H1 (cell line): ENCODE measurements at regions not wholly inside any gene's neighbourhood (a gene's known extent, or its start where the extent isn't known, plus 50 kb on each side); places are given as distances from the start of the nearest gene placed in this dataset.

Source experiments
- CTCF ChIA-PET: fragments of 300-600 bp; sonication (Branson Sonifier 250); formaldehyde crosslinking; loops from one replicate; lab custom pipeline; 2021; ENCODE audit not compliant: partially characterized antibody; lab: Charles Lee
- POLR2A ChIA-PET: fragments of 300-600 bp; sonication (Branson Sonifier 250); formaldehyde crosslinking; loops from one replicate; lab custom pipeline; 2021; ENCODE audit warnings: inconsistent platforms; ENCODE audit not compliant: partially characterized antibody; lab: Charles Lee
- DNase-seq, 2 experiments: peaks; one replicate each; pipeline versions ENCODE4 v3.0.0 to v3.0.0-alpha.2; 2010 to 2022; ENCODE audit warnings: low spot score in 2 of 2, low read depth in 1 of 2, mixed read lengths in 1 of 2
- FAIRE-seq: peaks from 2 replicates; lab custom pipeline; 2011; peaks lifted over from hg19 to GRCh38; lab: Jason Lieb, UNC
- H2AFZ ChIP-seq: 2 replicates; pipeline ENCODE4 v1.8.1; 2012; ENCODE audit warnings: low read length, inconsistent platforms
- H2AK5ac ChIP-seq: 2 replicates; pipeline ENCODE4 v1.6.1; 2013; ENCODE audit warnings: low read depth, low read length
- H2BK120ac ChIP-seq: replicated peaks from 2 replicates; pipeline ENCODE3; 2013; ENCODE audit warnings: low read depth, low read length, inconsistent platforms
- H2BK12ac ChIP-seq: 2 replicates; pipeline ENCODE4 v1.6.1; 2013; ENCODE audit warnings: low read depth, low read length
- H2BK15ac ChIP-seq: 2 replicates; pipeline ENCODE4 v1.6.1; 2013; ENCODE audit warnings: low read length
- H2BK20ac ChIP-seq: 2 replicates; pipeline ENCODE4 v1.6.1; 2013; ENCODE audit warnings: low read length
- H2BK5ac ChIP-seq: 2 replicates; pipeline ENCODE4 v1.6.1; 2013; ENCODE audit warnings: low read depth, low read length
- H3K14ac ChIP-seq: 2 replicates; pipeline ENCODE4 v1.6.1; 2013; ENCODE audit warnings: inconsistent platforms; ENCODE audit not compliant: insufficient read length
- H3K18ac ChIP-seq: 2 replicates; pipeline ENCODE4 v1.6.1; 2013; ENCODE audit warnings: low read length; ENCODE audit errors: extremely low read depth
- H3K23ac ChIP-seq: 2 replicates; pipeline ENCODE4 v1.6.1; 2013; ENCODE audit warnings: inconsistent platforms; ENCODE audit not compliant: insufficient read length
- H3K23me2 ChIP-seq: 2 replicates; pipeline ENCODE4 v1.6.1; 2013; ENCODE audit warnings: low read depth, low read length
- H3K27ac ChIP-seq: 2 replicates; pipeline ENCODE4 v1.6.1; 2011; ENCODE audit warnings: low read depth, low read length, inconsistent platforms
- H3K27me3 ChIP-seq, 4 experiments: replicated peaks in 1 of 4; 1 replicate in 1 of 4; 2 replicates in 3 of 4; pipeline versions ENCODE4 v1.6.1 to v1.8.1; 2011 to 2013; ENCODE audit warnings: low read length in 3 of 4, mild to moderate bottlenecking in 3 of 4, inconsistent platforms in 2 of 4, mixed read lengths in 2 of 4, moderate library complexity in 1 of 4; ENCODE audit not compliant: control insufficient read depth in 3 of 4, insufficient read depth in 3 of 4; ENCODE audit errors: extremely low read depth in 1 of 4
- H3K36me3 ChIP-seq, 4 experiments: 2 replicates each; pipeline versions ENCODE4 v1.6.1 to v1.8.1; 2011 to 2013; ENCODE audit warnings: mild to moderate bottlenecking in 4 of 4, low read length in 3 of 4, moderate library complexity in 2 of 4, control low read depth in 1 of 4, inconsistent platforms in 1 of 4; ENCODE audit not compliant: insufficient read depth in 4 of 4, control insufficient read depth in 2 of 4
- H3K4ac ChIP-seq: replicated peaks from 2 replicates; pipeline ENCODE3; 2013; ENCODE audit warnings: low read length, low read depth, mixed read lengths, inconsistent platforms; ENCODE audit not compliant: insufficient read length
- H3K4me1 ChIP-seq, 4 experiments: replicated peaks in 1 of 4; 1 replicate in 1 of 4; 2 replicates in 3 of 4; pipeline versions ENCODE4 v1.6.1 to v1.8.1; 2011 to 2013; ENCODE audit warnings: low read length in 3 of 4, inconsistent platforms in 2 of 4, mixed read lengths in 1 of 4; ENCODE audit not compliant: insufficient read depth in 4 of 4, control insufficient read depth in 3 of 4
- H3K4me2 ChIP-seq, 2 experiments: 2 replicates each; pipeline versions ENCODE4 v1.6.1 to v1.8.1; 2011 to 2013; ENCODE audit warnings: low read depth in 2 of 2, low read length in 2 of 2, control low read depth in 1 of 2, inconsistent platforms in 1 of 2, mild to moderate bottlenecking in 1 of 2; ENCODE audit not compliant: insufficient read depth in 1 of 2
- H3K4me3 ChIP-seq, 4 experiments: fragments of 200-600, 300-600 bp in 1 of 4; sonication (generic), shearing (Covaris generic), sonication (Bioruptor Twin) in 1 of 4; 2 replicates each; pipeline versions ENCODE4 v1.5.1 to v1.8.1; 2011 to 2016; ENCODE audit warnings: low read length in 4 of 4, low read depth in 3 of 4, control low read depth in 2 of 4, inconsistent platforms in 2 of 4, mild to moderate bottlenecking in 2 of 4, mixed read lengths in 1 of 4, moderate library complexity in 1 of 4; ENCODE audit not compliant: insufficient read depth in 2 of 4; ENCODE audit errors: extremely low read depth in 1 of 4
- H3K56ac ChIP-seq: replicated peaks from 2 replicates; pipeline ENCODE3; 2013; ENCODE audit warnings: low read depth, mild to moderate bottlenecking, mixed read lengths, low read length, inconsistent platforms; ENCODE audit not compliant: insufficient read length
- H3K79me1 ChIP-seq: 2 replicates; pipeline ENCODE4 v1.6.1; 2013; ENCODE audit warnings: low read depth, low read length, control low read depth
- H3K79me2 ChIP-seq, 2 experiments: 2 replicates each; pipeline versions ENCODE4 v1.6.1 to v1.8.1; 2012 to 2013; ENCODE audit warnings: low read length in 2 of 2, mild to moderate bottlenecking in 2 of 2, inconsistent platforms in 1 of 2; ENCODE audit not compliant: insufficient read depth in 2 of 2, control insufficient read depth in 1 of 2
- H3K9ac ChIP-seq, 4 experiments: replicated peaks in 1 of 4; 1 replicate in 1 of 4; 2 replicates in 3 of 4; pipeline versions ENCODE4 v1.6.1 to v1.8.1; 2011 to 2013; ENCODE audit warnings: low read depth in 3 of 4, low read length in 3 of 4, control low read depth in 2 of 4, mild to moderate bottlenecking in 2 of 4, moderate library complexity in 2 of 4, inconsistent platforms in 1 of 4; ENCODE audit errors: extremely low read depth in 1 of 4
- H3K9me3 ChIP-seq, 2 experiments: 2 replicates each; pipeline versions ENCODE4 v1.6.1 to v1.8.1; 2012 to 2013; ENCODE audit warnings: mild to moderate bottlenecking in 2 of 2, moderate library complexity in 2 of 2, control low read depth in 1 of 2, inconsistent platforms in 1 of 2, low read depth in 1 of 2, low read length in 1 of 2, mixed read lengths in 1 of 2; ENCODE audit not compliant: insufficient read depth in 2 of 2
- H4K20me1 ChIP-seq, 2 experiments: replicated peaks in 1 of 2; 2 replicates each; pipeline versions ENCODE3 to v1.8.1; 2011 to 2013; ENCODE audit warnings: inconsistent platforms in 2 of 2, low read length in 2 of 2, mild to moderate bottlenecking in 1 of 2; ENCODE audit not compliant: insufficient read depth in 2 of 2, control insufficient read depth in 1 of 2
- H4K5ac ChIP-seq: 2 replicates; pipeline ENCODE4 v1.6.1; 2013; ENCODE audit warnings: low read length, low read depth, mixed read lengths, inconsistent platforms; ENCODE audit not compliant: insufficient read length
- H4K8ac ChIP-seq: 2 replicates; pipeline ENCODE4 v1.8.0; 2013; ENCODE audit warnings: mild to moderate bottlenecking, moderate library complexity, low read length, inconsistent platforms; ENCODE audit not compliant: insufficient read depth; ENCODE audit errors: extremely low read depth
- H4K91ac ChIP-seq: replicated peaks from 2 replicates; pipeline ENCODE3; 2013; ENCODE audit warnings: low read length, mixed read lengths, inconsistent platforms; ENCODE audit not compliant: insufficient read length
- CREB1 ChIP-seq: IDR thresholded peaks from 2 replicates; pipeline ENCODE4 v1.6.1; 2012; ENCODE audit warnings: inconsistent platforms
- CTBP2 ChIP-seq: IDR thresholded peaks from 2 replicates; pipeline ENCODE4 v1.7.0; 2011; ENCODE audit warnings: borderline replicate concordance, mild to moderate bottlenecking, moderate library complexity, mixed read lengths, low read length; ENCODE audit not compliant: insufficient read depth, insufficient read length
- JUN ChIP-seq: IDR thresholded peaks from 2 replicates; pipeline ENCODE4 v1.6.1; 2011; ENCODE audit warnings: low read depth, mild to moderate bottlenecking, improper control_type of control experiment, low read length
- KDM1A ChIP-seq: fragments of 200-600, 300-600 bp; sonication (generic); IDR thresholded peaks from 2 replicates; pipeline ENCODE4 v1.7.1; 2016; ENCODE audit warnings: mild to moderate bottlenecking, low read length, borderline replicate concordance
- KDM5A ChIP-seq: fragments of 200-600 bp; IDR thresholded peaks from 2 replicates; pipeline ENCODE4 v1.7.1; 2012; ENCODE audit warnings: mild to moderate bottlenecking, low read length, inconsistent platforms, mixed read lengths
- NANOG ChIP-seq: IDR thresholded peaks from 2 replicates; pipeline ENCODE4 v1.6.1; 2011; ENCODE audit warnings: low read length, low read depth, mild to moderate bottlenecking, inconsistent platforms; ENCODE audit not compliant: insufficient read depth, poor library complexity, severe bottlenecking
- RBBP5 ChIP-seq: IDR thresholded peaks from 2 replicates; pipeline ENCODE4 v1.7.1; 2012; ENCODE audit warnings: low read depth, mild to moderate bottlenecking, inconsistent platforms, low read length, moderate library complexity, borderline replicate concordance
- RFX5 ChIP-seq: IDR thresholded peaks from 2 replicates; pipeline ENCODE4 v1.6.1; 2011; ENCODE audit warnings: low read depth, low read length, improper control_type of control experiment, borderline replicate concordance
- RNF2 ChIP-seq: fragments of 200-900, 300-1000 bp; sonication (generic); IDR thresholded peaks from 2 replicates; pipeline ENCODE4 v1.7.1; 2016; ENCODE audit warnings: borderline replicate concordance, low read depth, mild to moderate bottlenecking, antibody characterized with exemption, low read length; ENCODE audit not compliant: poor library complexity, severe bottlenecking; ENCODE audit errors: missing control alignments
- SIX5 ChIP-seq: IDR thresholded peaks from 2 replicates; pipeline ENCODE4 v1.6.1; 2011; ENCODE audit warnings: mild to moderate bottlenecking, low read depth, low read length
- SP2 ChIP-seq: IDR thresholded peaks from 2 replicates; pipeline ENCODE4 v1.6.1; 2012; ENCODE audit warnings: mild to moderate bottlenecking, low read length, inconsistent platforms
- WGBS, 2 experiments: shearing (Covaris generic) in 1 of 2; methylation state at CpG; one replicate each; pipeline versions ENCODE4 v1.1.6 to v1.1.7; 2013 to 2015; ENCODE audit warnings: low lambda C conversion rate in 2 of 2, mixed read lengths in 2 of 2, inconsistent platforms in 1 of 2, low coverage in 1 of 2, missing lambda C conversion rate in 1 of 2; ENCODE audit not compliant: insufficient replicate concordance in 2 of 2, insufficient coverage in 1 of 2, insufficient read length in 1 of 2; ENCODE audit errors: extremely low coverage in 1 of 2, missing lambda C conversion rate in 1 of 2; 5-methylcytosine and 5-hydroxymethylcytosine counted together

GRCh38 chr1:14373081-14373758 is 225.3 kb upstream of the KAZN start:
- CTCF ChIA-PET = no interaction called here

More at GRCh38 chr1:14373081-14373758, 225.3 kb upstream of the KAZN start:
- no peak for DNase-seq
- Histone ChIP-seq H2BK120ac (no peak overlapping the region), H3K36me3 (no peaks in the 10 kb centered on the region), H2BK15ac (no peak overlapping the region), H3K79me1 (no peaks in the 10 kb centered on the region), H2AFZ (no peak overlapping the region), H2BK20ac (no peak overlapping the region), H3K9me3 (no peaks in the 10 kb centered on the region), H3K56ac (no peak overlapping the region), H3K27ac (no peak overlapping the region), H3K4me3 (no peak overlapping the region), H4K8ac (no peak overlapping the region), H2BK12ac (no peak overlapping the region), H3K23me2 (no peaks in the 10 kb centered on the region), H3K27me3 (no peaks in the 10 kb centered on the region), H3K18ac (no peak overlapping the region), H3K9ac (no peak overlapping the region), H3K14ac (no peak overlapping the region), H3K23ac (no peak overlapping the region), H3K4me1 (peaks cover 0 to 14% (median 12%) of the 10 kb centered on the region in 4 experiments), H4K5ac (no peak overlapping the region), H4K20me1 (no peaks in the 10 kb centered on the region), H2BK5ac (no peak overlapping the region), H3K4me2 (no peak overlapping the region), H2AK5ac (no peak overlapping the region), H4K91ac (no peak overlapping the region), H3K79me2 (no peaks in the 10 kb centered on the region), H3K4ac (no peak overlapping the region)
- no peak for FAIRE-seq
- 89% methylated on average over 2 of the region's 2 CpGs; no CpG with 5 or more reads in 1 of the 2 experiments for WGBS, 2 experiments
- TF ChIP-seq RBBP5 (no peak), CTBP2 (no peak), CREB1 (no peak), SIX5 (no peak), KDM5A (no peak), SP2 (no peak), RNF2 (no peak), RFX5 (no peak), KDM1A (no peak), JUN (no peak), NANOG (no peak)
- POLR2A ChIA-PET = interaction anchor here (1.1 kb wide), 1 partner anchor 22 kb away, joined by 3 read pairs; no protein-coding TSS in a partner anchor
